GM06990 (cell line): ENCODE measurements at regions not wholly inside any gene's neighbourhood (a gene's known extent, or its start where the extent isn't known, plus 50 kb on each side); places are given as distances from the start of the nearest gene placed in this dataset.

ENCODE experiments used
- DNase-seq: peaks from one replicate; pipeline ENCODE4 v3.0.0-alpha.2; 2011; ENCODE audit not compliant: insufficient read length; ENCODE audit errors: extremely low read depth
- H3K27me3 ChIP-seq: replicated peaks from 2 replicates; pipeline ENCODE4 v1.6.0; 2011; ENCODE audit warnings: low read length; ENCODE audit not compliant: control insufficient read depth, insufficient read depth
- H3K36me3 ChIP-seq: 2 replicates; pipeline ENCODE4 v1.5.1; 2011; ENCODE audit warnings: low read length; ENCODE audit not compliant: control insufficient read depth, insufficient read depth
- H3K4me3 ChIP-seq: replicated peaks from 2 replicates; pipeline ENCODE4 v1.5.1; 2011; ENCODE audit warnings: low read depth, mild to moderate bottlenecking, control low read depth, low read length
- TF ChIP-seq, protein P1 (sequence below): IDR thresholded peaks from 2 replicates; pipeline ENCODE4 v1.5.1; 2011; ENCODE audit warnings: low read length, control low read depth, mild to moderate bottlenecking, inconsistent platforms; ENCODE audit not compliant: insufficient read depth, poor library complexity, severe bottlenecking

DNA sequence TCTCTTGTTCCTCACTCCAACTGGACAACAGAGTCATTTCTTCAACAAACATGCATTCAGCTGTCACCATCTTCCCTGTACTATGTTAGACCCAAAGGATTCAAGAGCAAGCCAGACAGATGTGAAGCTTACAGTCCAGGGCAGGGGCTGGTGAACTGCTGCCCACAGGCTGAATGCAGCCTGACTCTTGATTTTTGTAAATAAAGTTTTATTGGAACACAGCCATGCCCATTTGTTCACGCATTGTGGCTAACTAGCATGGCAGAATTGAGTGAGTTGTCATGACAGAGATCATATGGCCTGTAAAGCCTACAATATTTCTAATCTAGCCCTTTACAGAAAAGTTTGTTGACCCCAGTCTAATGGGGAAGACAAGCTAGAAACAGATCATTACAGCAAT lies 208.7 kb downstream of the EMX2 start:
- TF ChIP-seq, protein P1, sequence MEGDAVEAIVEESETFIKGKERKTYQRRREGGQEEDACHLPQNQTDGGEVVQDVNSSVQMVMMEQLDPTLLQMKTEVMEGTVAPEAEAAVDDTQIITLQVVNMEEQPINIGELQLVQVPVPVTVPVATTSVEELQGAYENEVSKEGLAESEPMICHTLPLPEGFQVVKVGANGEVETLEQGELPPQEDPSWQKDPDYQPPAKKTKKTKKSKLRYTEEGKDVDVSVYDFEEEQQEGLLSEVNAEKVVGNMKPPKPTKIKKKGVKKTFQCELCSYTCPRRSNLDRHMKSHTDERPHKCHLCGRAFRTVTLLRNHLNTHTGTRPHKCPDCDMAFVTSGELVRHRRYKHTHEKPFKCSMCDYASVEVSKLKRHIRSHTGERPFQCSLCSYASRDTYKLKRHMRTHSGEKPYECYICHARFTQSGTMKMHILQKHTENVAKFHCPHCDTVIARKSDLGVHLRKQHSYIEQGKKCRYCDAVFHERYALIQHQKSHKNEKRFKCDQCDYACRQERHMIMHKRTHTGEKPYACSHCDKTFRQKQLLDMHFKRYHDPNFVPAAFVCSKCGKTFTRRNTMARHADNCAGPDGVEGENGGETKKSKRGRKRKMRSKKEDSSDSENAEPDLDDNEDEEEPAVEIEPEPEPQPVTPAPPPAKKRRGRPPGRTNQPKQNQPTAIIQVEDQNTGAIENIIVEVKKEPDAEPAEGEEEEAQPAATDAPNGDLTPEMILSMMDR, result no peak
- no peak overlapping the region for H3K4me3 ChIP-seq
- H3K36me3 ChIP-seq, result no peaks in the 10 kb centered on the region
- H3K27me3 ChIP-seq, result no peaks in the 10 kb centered on the region
- DNase-seq, result no peak

DNA sequence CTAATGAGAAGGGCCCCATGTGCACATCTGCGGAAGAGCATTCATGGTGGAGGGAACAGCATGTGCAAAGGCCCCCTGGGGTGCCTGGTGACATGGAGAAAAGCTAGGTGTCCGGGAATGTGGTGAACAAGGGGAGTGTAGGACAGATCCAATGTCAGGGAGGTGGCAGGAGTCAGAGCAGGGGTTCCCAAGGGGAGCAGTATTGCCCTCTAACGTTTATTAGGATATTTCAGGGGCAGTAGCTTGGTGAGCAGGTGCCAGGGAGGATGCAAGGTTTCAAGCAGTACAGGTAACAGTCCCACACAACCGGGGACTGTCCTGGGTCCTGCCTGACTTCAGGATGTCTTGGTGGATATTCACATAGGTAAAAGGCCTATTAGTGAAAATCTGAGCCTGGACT lies 209.6 kb downstream of the EMX2 start:
- H3K36me3 ChIP-seq, result no peaks in the 10 kb centered on the region
- DNase-seq, result no peak
- no peaks in the 10 kb centered on the region for H3K27me3 ChIP-seq
- no peak overlapping the region for H3K4me3 ChIP-seq
- TF ChIP-seq, protein P1, result peak; percentile 9

DNA sequence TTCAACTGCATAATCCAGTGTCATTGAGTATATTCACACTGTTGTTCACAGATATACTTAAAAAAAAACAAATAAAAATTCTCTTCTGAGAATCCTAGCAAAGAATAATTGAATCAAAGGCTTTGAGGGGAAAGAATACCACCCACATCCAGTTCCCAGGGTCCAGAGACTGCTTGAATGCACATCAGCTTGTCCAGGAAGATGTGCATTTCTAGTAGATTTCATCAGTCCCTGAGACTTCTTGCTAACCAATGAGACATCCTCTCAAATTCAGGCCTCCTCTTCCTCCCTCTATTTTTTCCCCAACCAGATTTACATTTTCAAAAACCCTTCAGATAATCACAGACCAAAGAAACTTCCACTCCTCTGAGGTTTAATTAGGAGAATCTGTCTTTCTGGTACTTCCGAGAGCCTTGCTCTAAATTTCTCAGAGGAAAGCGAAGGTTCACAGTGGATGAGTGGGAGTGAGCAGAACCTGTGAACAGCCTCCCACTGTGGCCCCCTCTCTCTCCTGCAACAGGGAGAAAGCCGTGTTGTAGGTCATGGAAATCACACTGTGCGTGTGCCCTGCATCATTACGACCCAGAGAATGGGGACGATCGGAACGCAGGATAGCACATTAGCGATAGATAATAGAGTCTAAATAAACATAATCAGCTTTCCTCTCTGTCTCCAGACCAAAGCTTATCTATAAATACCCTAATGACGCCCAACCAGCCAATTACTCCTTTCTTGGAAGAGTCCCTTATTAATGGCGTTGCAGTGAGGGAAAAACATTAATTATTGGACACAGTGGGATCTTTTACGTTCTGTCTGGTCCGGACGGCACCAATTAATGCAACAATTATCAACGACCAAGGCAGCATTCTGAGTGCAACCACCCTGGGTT lies 212.5 kb downstream of the EMX2 start:
- Histone ChIP-seq H3K27me3 (no peaks in the 10 kb centered on the region), H3K4me3 (no peak overlapping the region), H3K36me3 (no peaks in the 10 kb centered on the region)
- TF ChIP-seq, protein P1, result no peak
- DNase-seq, result no peak

DNA sequence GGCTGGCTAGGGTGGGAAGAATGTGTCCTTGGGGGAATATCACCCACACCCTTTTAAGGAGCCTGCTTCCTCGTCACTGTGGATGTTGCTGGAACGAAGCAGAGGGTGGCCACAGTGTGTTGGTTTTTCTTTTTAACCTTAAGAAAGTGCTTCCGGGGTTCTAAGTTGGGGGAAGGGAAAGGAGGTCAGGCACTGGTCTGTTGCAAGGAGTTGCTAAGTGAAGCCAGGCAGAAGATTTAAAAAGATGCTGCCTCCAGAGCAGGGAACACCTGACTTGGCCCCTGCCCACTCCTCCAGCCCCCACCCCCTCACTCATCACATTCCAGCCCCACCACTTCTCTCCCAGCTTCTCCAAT lies 213.1 kb downstream of the EMX2 start:
- TF ChIP-seq, protein P1, result no peak
- Histone ChIP-seq H3K36me3 (no peaks in the 10 kb centered on the region), H3K4me3 (no peak overlapping the region), H3K27me3 (no peaks in the 10 kb centered on the region)
- DNase-seq, result no peak

DNA sequence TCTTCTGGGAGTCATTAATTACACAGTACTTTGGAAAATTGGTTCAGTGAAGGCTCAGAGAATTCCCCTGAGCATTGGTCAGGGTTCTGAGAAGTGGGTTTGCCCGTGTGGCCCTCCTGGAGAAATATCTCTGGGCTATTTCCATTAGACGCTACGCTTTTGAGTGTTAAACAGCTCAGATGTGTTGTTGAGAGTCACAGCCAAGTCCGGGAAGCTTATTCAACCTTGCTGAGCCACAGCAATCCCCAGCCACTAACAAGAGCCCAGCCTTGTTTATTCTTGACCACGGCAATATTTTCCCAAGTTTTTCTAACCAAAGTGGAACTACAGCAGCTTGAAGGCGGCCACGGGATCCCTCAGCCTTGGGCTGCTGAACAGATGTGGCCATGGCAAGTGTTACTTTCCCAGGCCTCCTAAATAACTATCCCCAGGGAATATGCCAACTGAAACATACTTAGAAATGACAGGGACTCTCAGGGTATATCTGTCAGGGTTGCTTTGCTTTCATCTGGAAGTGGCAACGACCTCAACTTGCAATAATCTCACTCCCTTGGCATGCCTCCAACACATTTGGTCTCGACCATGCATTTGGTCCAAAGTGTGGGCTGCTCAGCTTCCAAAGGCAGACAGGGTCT lies 214.7 kb downstream of the EMX2 start:
- no peak overlapping the region for H3K4me3 ChIP-seq
- H3K36me3 ChIP-seq, result no peaks in the 10 kb centered on the region
- no peaks in the 10 kb centered on the region for H3K27me3 ChIP-seq
- no peak for DNase-seq
- TF ChIP-seq, protein P1, result no peak

DNA sequence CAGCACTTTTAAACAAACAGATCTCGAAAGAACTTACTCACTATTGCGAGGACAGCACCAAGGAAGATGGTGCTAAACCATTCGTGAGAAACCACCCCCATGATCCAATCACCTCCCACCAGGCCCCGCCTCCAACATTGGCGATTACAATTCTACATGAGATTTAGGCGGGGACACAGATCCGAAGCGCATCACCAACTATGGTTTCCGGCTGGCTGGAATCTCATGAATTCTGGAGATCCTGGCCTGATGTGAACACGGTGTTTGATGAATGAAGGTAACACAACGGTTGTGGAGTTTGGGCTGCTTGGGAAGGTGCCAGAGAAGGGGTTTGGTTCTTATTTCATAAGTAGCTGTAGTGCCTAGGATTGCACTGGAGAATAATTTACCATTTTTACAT lies 216.7 kb downstream of the EMX2 start:
- H3K27me3 ChIP-seq, result no peaks in the 10 kb centered on the region
- TF ChIP-seq, protein P1, result no peak
- no peak overlapping the region for H3K4me3 ChIP-seq
- no peaks in the 10 kb centered on the region for H3K36me3 ChIP-seq
- no peak for DNase-seq
